ENCODE measurements at regions not wholly inside any gene's neighbourhood (a gene's known extent, or its start where the extent isn't known, plus 50 kb on each side); places are given as distances from the start of the nearest gene placed in this dataset.

DNA sequence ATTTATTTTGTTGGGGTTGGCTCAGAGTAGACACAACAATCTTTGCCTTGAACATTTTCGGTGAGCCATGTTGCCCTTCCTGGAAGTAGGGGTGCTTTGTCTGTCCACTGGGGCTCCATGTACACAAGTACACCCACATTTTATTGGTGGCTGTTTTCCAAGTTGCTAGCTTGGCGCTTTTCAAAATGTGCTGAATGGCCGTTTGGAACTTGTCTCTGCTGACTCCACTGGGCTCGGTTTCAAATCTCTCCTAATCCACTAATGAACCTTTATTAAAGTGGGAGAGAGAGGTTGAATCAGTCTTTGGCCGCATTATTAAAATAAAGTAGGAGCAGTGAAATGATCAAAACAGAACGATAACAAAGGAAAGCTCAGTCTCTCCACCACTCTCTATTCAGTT lies 64.6 kb upstream of the TAF11L2 start:
- DNase-seq (no peak), FAIRE-seq (no peak)
- Histone ChIP-seq H3K27ac (ENCODE audit: low read depth in 2 of 2, low read length in 2 of 2) (no peak overlapping the region), H3K4me1 (ENCODE audit: control insufficient read depth in 2 of 3, insufficient read depth in 2 of 3, low read depth in 1 of 3, low read length in 3 of 3) (peaks cover 0 to 4% (median 3%) of the 10 kb centered on the region in 3 donors), H3K4me3 (ENCODE audit: low read length in 3 of 3) (no peak overlapping the region), H3K9me3 (ENCODE audit: control insufficient read depth in 2 of 3, insufficient read depth in 1 of 3, low read length in 3 of 3) (no peaks in the 10 kb centered on the region), H3K36me3 (ENCODE audit: control insufficient read depth in 2 of 3, insufficient read depth in 3 of 3, low read length in 3 of 3) (no peaks in the 10 kb centered on the region), H3K9ac (ENCODE audit: low read length in 3 of 3) (no peak overlapping the region), H3K27me3 (ENCODE audit: control insufficient read depth, insufficient read depth, low read length) (no peaks in the 10 kb centered on the region)
- intact Hi-C loops (cut with DNase I), result no loop called here
- TF ChIP-seq, protein P1, sequence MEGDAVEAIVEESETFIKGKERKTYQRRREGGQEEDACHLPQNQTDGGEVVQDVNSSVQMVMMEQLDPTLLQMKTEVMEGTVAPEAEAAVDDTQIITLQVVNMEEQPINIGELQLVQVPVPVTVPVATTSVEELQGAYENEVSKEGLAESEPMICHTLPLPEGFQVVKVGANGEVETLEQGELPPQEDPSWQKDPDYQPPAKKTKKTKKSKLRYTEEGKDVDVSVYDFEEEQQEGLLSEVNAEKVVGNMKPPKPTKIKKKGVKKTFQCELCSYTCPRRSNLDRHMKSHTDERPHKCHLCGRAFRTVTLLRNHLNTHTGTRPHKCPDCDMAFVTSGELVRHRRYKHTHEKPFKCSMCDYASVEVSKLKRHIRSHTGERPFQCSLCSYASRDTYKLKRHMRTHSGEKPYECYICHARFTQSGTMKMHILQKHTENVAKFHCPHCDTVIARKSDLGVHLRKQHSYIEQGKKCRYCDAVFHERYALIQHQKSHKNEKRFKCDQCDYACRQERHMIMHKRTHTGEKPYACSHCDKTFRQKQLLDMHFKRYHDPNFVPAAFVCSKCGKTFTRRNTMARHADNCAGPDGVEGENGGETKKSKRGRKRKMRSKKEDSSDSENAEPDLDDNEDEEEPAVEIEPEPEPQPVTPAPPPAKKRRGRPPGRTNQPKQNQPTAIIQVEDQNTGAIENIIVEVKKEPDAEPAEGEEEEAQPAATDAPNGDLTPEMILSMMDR (IDR thresholded peaks at IDR 0.05; ENCODE audit: borderline replicate concordance, extremely low read depth, insufficient read depth), result no peak

DNA sequence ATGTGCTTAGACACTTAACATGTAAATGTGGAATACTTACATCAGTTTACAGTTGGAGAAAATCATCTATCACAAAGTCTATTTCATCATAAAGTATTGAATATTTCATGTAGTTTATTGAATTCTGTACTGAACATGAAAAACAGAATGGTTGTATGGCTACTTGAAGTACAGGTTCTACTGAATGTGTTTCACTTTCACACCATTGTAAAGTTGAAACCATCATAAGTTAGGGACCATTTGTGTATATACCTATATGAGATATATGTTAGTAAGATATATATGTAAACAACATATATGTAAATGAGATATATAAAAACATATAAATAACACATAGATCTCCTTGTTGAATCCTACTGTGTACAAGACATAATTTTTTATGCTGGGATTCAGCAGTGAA lies 63.0 kb upstream of the TAF11L2 start:
- Histone ChIP-seq H3K9ac (ENCODE audit: low read length in 3 of 3) (no peak overlapping the region), H3K4me3 (ENCODE audit: low read length in 3 of 3) (no peak overlapping the region), H3K27ac (ENCODE audit: low read depth in 2 of 2, low read length in 2 of 2) (no peak overlapping the region), H3K36me3 (ENCODE audit: control insufficient read depth in 2 of 3, insufficient read depth in 3 of 3, low read length in 3 of 3) (no peaks in the 10 kb centered on the region), H3K4me1 (ENCODE audit: control insufficient read depth in 2 of 3, insufficient read depth in 2 of 3, low read depth in 1 of 3, low read length in 3 of 3) (peaks cover 0 to 4% (median 3%) of the 10 kb centered on the region in 3 donors), H3K9me3 (ENCODE audit: control insufficient read depth in 2 of 3, insufficient read depth in 1 of 3, low read length in 3 of 3) (no peaks in the 10 kb centered on the region), H3K27me3 (ENCODE audit: control insufficient read depth, insufficient read depth, low read length) (no peaks in the 10 kb centered on the region)
- FAIRE-seq (no peak), DNase-seq (no peak)
- TF ChIP-seq, protein P1 (IDR thresholded peaks at IDR 0.05; ENCODE audit: borderline replicate concordance, extremely low read depth, insufficient read depth), result no peak
- intact Hi-C loops (cut with DNase I), result no loop called here

- Histone ChIP-seq H3K9me3 (ENCODE audit: control insufficient read depth in 2 of 3, insufficient read depth in 1 of 3, low read length in 3 of 3) (no peaks in the 10 kb centered on the region), H3K27me3 (ENCODE audit: control insufficient read depth, insufficient read depth, low read length) (no peaks in the 10 kb centered on the region), H3K4me3 (ENCODE audit: low read length in 3 of 3) (peak overlapping the region; percentile 5 to 48 (median 47)), H3K36me3 (ENCODE audit: control insufficient read depth in 2 of 3, insufficient read depth in 3 of 3, low read length in 3 of 3) (no peaks in the 10 kb centered on the region), H3K9ac (ENCODE audit: low read length in 3 of 3) (no peak overlapping the region), H3K4me1 (ENCODE audit: control insufficient read depth in 2 of 3, insufficient read depth in 2 of 3, low read depth in 1 of 3, low read length in 3 of 3) (peaks cover 0 to 4% (median 3%) of the 10 kb centered on the region in 3 donors), H3K27ac (ENCODE audit: low read depth in 2 of 2, low read length in 2 of 2) (peak overlapping the region; percentile 35 to 57)
- intact Hi-C loops (cut with DNase I), result no loop called here
- peak in 2 of 5 donors; percentile 42 to 45 for DNase-seq
- FAIRE-seq, result no peak
- TF ChIP-seq, protein P1 (IDR thresholded peaks at IDR 0.05; ENCODE audit: borderline replicate concordance, extremely low read depth, insufficient read depth), result no peak
Observed at GRCh38 chr5:17436350-17436749, 61.7 kb upstream of the TAF11L2 start.

GRCh38 chr5:17436761-17437221 lies 61.2 kb upstream of the TAF11L2 start:
- FAIRE-seq (no peak), DNase-seq (peak in 3 of 5 donors; percentile 24 to 88 (median 73))
- Histone ChIP-seq H3K36me3 (ENCODE audit: control insufficient read depth in 2 of 3, insufficient read depth in 3 of 3, low read length in 3 of 3) (no peaks in the 10 kb centered on the region), H3K27me3 (ENCODE audit: control insufficient read depth, insufficient read depth, low read length) (no peaks in the 10 kb centered on the region), H3K9me3 (ENCODE audit: control insufficient read depth in 2 of 3, insufficient read depth in 1 of 3, low read length in 3 of 3) (no peaks in the 10 kb centered on the region), H3K27ac (ENCODE audit: low read depth in 2 of 2, low read length in 2 of 2) (peak overlapping the region in 1 of 2 donors; percentile 35), H3K4me3 (ENCODE audit: low read length in 3 of 3) (peak overlapping the region; percentile 5 to 48 (median 47)), H3K9ac (ENCODE audit: low read length in 3 of 3) (no peak overlapping the region), H3K4me1 (ENCODE audit: control insufficient read depth in 2 of 3, insufficient read depth in 2 of 3, low read depth in 1 of 3, low read length in 3 of 3) (peaks cover 0 to 4% (median 3%) of the 10 kb centered on the region in 3 donors)
- intact Hi-C loops (cut with DNase I), result no loop called here
- TF ChIP-seq, protein P1 (IDR thresholded peaks at IDR 0.05; ENCODE audit: borderline replicate concordance, extremely low read depth, insufficient read depth), result no peak
